Hippocampal formation (tissue), 2 donors: ENCODE measurements at regions not wholly inside any gene's neighbourhood (a gene's known extent, or its start where the extent isn't known, plus 50 kb on each side); places are given as distances from the start of the nearest gene placed in this dataset.

Source experiments
- DNase-seq, 2 donors: peaks; one replicate each; lab custom pipeline; 2025; lab: John Stamatoyannopoulos, UW

DNA sequence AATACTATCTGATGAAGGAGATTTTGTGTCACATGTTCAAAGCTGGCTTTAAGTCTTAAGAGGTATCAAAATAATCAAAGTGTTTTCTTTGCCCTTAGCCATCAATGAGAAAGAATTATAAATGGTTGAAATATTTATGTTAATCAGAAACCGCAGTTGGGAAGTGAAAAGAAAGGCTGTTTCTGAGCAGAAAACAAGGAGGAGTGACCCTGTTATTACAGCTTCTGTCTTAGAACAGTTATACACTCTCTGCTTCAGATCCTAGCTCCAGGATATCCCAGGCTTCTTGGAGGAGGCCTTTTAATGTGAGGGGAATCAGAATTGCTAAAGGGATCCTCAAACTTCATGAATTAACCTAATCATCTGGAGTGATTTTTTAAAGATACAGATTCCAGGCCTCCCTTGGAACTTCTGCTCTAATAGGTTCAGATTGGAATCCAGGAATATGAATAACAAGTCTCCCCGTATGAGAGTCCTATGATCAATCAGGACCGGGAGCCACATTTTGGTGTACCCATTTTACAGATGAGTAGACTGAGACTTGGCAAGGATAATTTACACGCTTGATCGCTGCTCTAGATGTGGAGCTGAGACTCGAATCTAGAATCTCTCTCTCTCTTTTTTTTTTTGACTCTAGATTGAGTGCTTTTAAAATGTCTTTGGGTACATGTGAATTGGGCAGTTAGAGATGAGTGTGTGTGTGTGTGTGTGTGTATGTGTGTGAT is 50.8 kb upstream of the JAG1 start:
- no peak for DNase-seq

DNA sequence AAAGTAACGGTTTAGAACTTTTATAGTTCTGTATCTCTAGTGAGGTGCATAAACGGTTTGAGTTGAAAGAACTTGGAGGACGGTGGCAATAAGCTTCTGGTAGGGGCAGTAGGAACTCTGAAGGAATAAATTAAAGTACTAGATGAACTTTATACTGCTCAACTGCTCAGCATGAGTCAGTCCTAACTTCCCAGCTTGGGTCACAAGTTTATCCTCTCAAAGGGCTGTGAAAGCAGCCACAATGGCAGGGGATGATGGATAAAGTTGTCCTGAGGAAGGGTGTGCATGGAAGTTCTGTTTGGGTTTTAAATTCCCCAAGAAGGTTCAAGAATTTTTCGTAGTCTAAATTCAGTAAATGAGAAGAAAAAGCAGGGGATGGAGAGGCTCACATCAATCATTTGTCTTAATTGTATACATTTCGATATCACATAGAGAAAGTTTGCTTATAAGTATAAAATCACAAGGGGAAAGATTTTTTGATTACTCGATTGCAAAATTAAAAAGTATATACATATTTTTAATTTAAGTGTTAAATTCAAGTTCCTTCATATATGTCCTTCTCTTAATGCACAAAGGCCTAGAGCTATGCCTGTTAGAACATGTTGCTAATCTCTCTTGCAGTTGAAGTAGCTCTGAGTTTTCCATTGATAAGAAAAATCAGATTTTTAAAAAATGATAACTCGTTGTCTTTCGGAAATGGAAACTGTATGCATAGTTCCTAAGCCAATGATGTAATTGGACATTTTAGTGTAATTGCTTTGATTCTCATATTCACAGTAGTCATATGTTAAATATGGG is 55.3 kb upstream of the JAG1 start:
- DNase-seq: no peak

DNA sequence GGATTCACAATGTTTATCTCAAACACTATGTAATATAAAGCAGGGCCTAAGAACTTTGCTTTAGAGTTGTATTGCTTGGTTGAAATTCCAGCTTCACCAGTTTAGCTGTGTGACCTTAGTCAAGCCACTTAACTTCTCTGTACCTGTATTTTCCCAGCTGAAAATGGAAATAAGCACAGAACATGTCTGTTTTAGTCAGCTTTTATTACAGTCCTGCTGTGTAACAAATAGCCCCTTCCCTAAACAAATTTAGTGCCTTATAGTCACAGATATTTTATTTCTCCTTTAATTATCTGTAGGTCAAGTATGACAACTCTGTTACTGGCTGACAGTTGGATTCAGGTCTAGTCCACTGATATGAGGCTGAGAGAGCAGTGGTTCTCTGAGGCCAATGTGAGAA is 56.0 kb upstream of the JAG1 start:
- no peak for DNase-seq

DNA sequence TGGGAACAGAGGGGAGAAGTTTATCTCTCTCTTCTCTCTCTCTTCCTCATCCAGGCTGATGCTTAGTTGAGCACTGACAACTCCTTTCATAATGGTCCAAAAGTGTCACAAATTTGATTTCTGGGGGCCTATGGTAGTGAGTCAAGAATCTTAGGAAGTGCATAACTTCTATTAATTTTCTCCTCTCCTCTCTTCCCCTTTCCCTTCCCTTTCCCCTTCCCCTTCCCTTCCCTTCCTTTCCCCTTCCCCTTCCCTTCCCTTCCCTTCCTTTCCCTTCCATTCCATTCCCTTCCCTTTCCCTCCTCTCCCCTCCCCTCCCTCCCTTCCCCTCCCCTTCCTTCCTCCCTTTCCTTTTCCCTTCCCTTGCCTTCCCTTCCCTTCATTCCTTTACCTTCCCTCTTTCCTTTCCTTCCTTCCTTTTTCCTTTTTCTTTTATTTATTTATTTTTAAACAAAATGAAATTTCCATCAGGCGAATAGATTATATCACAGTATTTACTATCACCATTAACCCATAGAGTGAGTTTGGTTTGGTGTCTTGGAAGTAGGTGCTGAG is 56.9 kb upstream of the JAG1 start:
- DNase-seq: no peak

DNA sequence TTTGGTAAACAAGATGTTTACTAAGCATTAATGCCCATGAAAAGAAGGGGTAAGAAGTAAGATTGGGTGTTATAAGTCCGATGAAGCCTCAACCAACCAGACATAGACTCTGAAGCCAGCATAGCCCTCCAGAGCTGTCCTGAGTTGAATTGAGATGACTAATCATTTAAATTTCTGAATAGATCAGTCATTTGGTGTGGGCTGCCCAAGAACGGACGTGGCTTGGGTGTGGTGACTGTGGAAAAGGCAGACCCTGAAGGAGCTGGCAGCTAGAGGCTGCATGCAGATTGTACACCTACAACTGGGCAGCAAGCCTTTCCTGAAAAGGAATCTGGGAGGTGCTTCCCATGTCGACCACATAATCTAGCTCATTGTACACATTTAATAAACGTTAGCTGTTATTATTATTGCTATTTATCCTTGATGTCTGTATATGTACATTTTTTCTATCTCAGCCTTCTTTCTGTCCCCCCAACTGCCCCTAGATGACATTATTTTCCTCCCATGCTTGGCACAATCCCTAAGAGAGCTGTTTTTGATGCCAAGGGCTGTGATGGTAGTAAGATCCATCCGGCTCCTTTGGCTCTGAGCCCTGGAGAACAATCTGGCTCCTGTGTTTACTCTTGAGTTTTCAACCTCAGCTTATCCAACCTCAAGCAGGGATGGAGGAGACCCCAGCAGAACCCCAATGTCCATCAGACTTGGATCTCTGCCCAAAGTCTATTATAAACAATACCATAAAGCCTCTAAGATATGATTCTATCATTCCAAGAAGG is 57.6 kb upstream of the JAG1 start:
- DNase-seq: no peak

DNA sequence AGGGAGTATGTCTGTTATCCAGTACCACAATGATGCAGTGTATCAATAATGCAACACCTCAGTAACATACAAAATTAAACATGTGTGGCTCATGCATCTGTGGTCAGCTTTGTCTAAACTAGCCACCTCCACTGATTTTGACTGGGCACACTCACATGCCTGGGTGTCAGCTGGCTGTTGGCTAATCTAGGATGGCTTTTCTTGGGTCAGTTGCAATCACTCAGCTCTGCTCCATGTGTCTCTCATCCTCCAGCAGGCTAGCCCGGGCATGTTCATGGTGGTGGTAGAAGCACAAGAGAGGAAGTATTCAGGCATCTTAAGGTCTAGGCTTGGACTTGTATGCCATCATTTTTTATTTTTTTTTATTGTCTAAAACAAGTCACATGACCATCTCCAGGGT is 59.3 kb upstream of the JAG1 start:
- no peak for DNase-seq

DNA sequence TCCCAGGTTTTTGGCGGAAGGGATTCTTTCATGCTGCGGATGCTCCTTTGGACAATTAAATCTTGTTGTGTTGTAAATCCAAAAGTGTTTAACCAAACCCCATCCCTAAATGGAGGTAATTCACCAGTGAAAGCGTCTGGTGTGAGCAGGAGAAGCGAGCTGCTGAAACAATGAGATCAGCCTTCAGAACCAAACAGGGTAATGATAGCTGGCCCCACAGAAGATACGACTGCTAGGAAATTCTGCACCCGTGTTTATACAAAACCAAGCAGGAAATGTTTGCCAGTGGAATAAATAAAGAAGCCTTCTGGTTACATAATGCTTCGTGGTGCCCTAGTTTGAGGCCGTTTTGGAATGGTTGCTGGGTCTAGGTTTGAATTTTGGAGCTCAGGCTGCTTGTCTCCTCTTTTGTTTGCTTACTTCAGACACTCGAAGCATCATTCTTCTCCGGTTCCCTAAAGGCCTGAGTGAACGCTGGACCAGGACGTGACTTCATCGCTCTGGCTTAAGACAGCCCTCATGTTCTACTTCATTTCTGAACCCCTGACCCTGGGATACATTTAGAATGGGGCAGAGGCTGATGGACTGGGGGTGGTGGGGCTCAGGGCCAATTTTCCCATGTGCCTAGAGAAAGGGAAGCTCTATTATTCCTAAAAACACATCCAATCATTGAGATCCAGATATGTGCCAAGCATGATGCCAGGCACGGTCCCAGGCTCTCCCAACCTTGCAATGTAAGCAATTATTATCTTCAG is 61.6 kb upstream of the JAG1 start:
- no peak for DNase-seq

DNA sequence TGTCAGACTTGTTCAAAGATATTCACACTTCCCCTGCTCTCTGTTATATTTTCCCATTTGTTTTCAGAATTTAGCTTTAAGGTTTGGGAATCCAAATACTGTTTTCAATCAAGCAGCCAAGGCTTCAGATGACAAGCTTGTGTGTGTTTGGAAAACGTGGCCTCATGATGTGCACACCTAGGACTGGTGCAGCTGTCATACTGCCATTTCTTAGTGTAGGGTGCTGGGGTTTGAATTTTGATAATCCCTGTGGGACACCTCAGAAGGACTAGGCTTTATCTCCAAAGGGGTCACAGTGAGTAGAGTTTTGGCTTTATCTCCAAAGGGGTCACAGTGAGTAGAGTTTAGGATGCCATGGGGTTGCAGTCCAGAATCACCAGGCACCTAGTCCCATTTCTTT is 65.3 kb upstream of the JAG1 start:
- no peak for DNase-seq

DNA sequence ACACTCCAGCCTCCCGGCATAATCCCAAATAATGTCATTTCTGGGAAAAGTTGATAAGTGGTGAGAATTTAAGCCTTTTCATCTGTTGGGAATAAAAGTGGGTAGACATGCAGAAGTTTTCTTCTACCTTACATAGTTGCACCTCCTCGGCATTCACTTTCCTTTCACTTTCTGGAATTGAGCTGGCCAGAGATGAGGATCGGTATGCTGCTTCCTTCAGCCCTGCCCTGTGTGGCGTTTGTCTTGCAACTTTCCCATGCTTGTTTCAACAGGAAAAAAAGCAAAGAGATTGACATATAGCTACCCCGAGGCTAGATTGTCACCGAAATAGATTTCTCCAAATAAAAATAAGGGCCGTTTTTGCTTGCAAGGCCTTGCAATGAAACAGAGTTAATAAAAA is 65.8 kb upstream of the JAG1 start:
- no peak for DNase-seq

DNA sequence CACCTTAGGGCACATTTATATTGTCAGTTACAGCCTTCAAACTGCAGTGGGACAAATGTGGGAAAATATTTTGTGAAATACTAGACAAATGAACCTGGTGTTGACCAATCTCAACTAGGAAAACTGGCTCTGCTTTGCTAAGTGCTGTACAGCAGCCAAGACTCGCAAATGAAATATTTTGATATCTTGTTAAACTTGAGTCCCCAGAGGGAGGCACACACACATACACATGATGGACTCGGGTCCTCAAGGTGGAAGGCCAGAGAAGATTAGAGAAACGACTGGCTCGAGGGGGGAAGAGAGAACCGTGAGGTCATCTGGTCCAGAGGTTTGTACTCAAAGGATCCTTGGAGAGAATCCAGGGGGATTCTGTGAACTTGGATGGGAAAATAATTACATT is 67.3 kb upstream of the JAG1 start:
- no peak for DNase-seq

DNA sequence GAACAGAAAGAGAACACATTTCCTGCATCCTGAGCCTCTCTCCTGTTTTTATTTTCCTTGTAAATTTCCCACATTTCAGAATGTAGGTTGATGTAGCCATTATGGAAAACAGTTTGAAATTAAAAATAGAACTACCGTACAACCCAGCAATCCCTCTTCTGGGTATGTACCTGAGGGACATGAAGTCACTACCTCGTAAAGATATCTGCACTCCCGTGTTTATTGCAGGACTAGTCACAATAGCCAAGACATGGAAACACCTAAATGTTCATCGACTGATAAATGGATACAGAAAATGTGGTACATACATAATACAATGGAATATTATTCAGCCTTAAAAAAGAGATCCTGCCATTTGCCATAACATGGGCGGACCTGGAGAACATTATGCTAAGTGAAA is 72.0 kb upstream of the JAG1 start:
- DNase-seq: no peak

DNA sequence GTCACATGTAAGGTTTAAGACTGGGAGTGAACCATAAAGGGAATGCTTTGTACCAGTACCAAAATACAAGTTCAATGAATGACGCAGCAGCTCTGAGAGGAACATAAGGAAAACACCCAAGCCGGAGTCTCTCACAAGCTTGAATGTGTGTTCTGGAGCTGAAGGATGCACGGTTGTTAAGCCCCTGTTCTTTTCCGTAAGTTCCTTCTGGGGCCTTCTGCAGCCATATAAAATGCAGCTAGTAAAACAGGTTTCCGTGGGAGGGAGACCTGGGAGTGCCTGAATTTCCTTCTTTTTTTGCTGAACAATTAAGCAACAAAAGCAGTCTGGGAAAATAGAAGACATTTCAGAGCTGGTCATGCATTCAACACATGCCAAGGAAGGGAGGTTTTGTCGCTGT is 73.2 kb upstream of the JAG1 start:
- DNase-seq: no peak

DNA sequence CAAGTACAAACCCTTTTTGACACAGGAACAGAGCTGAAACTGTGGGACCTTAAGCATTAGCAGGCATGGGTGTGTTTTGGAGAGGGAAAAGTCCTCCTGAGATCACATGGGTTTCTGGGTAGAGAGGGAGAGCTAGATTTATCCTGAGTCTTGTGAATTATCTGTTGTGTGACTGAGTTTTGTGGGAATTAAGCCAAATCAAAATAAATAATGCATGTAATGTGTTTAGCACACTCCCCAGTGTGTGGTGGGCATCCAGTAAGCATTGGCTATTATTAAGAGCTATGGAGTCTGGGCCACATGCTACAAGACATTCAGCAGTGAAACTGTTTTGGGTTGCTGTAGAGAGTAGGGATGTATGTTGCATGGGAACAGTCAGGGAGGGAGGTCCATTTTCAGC is 75.3 kb upstream of the JAG1 start:
- DNase-seq: no peak

DNA sequence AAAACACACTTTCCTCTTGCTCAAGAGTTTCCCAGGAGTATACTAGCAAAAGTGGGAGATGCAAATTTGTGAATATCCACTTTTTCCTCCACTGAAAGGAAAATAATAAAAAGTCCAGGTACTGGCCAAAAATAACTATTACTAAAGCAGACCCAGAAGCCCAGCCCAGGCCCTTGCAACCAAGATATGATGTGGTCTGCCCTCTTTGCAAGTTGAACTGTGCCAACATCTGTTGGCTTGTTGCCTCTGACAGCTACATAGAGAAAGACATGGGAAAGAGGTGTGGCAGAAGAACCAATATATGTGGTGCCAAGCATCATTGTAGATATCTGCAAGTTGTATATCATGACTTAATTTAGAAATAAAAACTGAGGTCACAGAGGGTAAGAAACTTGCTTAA is 78.4 kb upstream of the JAG1 start:
- DNase-seq: no peak

DNA sequence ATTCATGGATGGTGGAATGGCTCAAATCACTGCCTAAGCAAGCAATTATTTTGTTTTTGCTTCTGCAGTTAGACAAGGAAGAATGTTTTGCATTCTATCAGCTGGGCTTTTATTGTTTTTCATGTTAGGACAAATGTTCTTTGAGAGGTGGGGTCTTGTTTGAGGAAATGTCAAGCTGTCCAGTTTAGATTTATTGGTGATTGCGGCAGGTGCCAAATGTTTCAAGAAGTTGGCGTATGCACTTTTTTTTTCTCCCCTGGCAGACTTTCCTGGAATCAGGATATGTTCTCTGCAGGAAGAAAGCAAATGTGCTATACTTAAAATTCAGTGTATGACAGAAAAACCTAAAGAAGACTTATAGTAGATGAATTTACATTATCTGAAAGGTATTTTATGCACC is 81.0 kb upstream of the JAG1 start:
- DNase-seq: no peak

DNA sequence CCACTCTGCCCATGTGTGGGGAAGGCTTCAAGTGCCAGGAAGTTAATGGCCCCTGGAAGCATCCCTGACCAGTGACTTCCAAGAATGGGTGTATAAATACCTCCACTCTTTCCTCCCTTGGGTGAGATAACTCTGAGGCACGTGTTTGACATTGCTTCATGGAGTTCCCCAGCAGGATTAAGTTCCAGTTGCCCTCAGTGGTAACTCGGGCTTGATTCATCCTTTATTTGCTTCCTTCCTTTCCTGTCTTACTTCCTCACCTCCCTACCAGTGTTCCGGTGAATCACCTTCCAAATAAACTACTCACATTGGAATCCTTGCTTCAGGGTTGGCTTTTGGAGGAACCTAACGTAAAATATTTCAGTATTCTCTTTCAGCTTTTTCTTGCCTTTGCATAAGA is 84.6 kb upstream of the JAG1 start:
- DNase-seq: no peak

DNA sequence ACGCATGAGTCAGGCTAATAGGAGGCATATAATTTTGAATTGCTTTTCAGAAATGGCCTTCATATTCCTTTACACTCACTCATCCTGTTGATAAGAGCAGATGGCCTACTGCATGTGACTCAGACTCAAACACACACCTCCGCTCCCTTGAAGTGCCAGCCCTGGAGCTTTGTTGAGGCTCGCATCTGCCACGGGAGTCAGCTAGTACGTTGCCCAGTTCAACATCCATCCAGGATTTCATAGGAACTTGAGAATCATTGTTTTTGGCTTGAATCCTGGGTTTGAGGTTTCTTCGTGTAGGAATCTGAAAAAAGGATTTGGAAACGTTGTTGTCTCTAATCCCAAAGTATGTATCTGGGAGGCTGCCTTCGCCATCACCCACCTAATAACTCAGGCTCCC is 87.4 kb upstream of the JAG1 start:
- DNase-seq: peak in 1 of 2 donors; percentile 8

DNA sequence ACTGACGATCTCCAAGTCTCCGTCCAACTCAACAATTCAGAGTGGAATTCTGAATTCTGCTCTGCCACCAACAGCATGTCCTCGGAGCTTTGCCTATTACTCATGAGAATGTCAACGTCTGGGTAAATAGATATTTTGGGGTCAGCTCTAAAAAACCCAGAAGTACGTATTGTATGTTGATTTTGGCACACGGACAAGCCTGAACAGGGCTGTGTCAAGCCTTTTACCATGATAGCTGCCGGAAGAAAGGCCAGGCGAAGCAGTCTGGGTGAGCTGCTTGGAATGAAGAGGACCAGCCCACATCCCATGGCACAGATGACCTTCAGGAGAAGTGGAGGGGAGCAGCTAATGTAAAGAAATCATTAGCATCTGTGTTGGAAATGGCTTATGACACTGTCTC is 88.0 kb upstream of the JAG1 start:
- no peak for DNase-seq

DNA sequence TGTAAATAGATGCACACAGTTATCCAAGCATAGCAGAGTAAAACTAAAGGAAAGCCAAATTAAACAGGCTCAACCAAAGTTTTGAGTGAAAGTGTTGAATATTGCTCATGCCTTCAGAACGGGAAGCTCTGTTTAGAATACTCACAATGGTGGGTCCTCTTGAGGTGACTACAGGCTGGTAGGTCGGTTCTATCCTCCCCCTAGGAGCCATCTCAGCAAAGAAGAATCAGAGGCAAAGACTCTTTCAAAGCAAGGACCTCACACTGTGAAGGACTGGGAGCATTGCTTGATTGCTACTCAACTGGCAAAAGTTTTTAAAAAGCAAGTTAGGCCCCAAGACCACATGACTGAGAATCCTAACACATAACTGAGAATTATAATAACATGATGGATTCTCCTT is 88.4 kb upstream of the JAG1 start:
- no peak for DNase-seq

DNA sequence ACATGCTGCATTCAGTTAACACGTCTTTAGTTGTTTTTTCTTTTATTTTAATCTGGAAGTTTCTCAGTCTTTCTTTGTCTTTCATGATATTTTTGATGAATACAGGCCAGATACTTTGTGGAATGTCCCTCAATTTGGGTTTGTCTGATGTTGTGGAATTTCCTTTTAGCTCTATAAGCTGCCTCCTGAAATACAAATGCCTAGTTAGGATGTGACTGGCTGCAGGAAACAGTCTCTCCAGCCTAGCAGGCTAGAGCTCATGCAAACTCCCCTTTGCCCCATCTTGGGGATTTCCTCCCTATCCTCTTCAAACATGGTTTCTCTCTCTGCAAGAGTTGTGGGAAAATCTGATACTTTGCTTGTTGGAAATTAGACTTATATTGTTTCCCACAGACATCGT is 89.3 kb upstream of the JAG1 start:
- no peak for DNase-seq

DNA sequence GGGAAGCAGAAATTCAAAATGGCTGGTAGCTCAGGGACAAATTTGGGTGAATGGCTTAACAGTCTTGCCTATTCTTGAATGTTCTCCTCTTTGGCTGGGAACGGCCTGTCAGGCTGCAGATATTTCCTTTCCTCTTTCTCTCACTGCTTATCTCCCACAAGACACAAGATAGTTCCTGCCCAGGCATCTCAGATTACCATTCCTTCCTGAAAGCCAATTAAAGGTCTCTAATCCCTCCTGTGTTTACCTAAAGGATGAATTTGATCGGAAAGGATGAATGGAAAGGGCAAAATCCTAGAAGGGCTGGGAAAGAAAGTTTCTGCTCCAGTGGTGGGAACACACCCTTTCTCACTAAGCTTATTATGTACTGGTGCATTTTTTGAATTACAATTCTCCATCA is 95.9 kb upstream of the JAG1 start:
- DNase-seq: no peak

DNA sequence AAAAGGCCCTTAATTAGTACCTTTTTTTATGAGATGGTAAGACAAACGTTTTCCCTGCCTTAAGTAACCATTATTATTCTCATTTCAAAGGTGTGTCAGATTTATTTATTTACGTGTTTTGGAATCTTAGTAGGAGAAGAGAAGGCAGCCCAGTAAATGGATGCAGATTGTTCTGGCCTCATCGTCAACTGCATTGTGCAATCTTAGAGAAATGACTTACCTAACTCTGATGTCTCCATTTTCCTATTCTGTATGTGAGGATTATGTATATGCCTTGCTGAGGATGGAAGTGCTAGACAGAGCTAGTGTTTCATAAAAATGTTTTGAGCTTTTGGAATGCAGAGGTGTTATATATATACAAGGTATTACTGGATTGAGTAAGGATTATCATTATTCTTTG is 97.0 kb upstream of the JAG1 start:
- no peak for DNase-seq
